HG03354 (cell line): ENCODE measurements at regions not wholly inside any gene's neighbourhood (a gene's known extent, or its start where the extent isn't known, plus 50 kb on each side); places are given as distances from the start of the nearest gene placed in this dataset.
A peak's percentile ranks its signal among the peaks of the same experiment; 100 is the strongest.
"Not testable (repeated sequence)": the region's sequence is repeated elsewhere in the genome, so short reads cannot be mapped to it uniquely, and the experiment has no call there.

Experiments
- ATAC-seq: cut with Tn5 transposase; IDR thresholded peaks from one replicate; pipeline ENCODE4 v1.9.1; 2021; ENCODE audit warnings: mild to moderate bottlenecking; ENCODE audit not compliant: unreplicated experiment, poor library complexity, severe bottlenecking

GRCh38 chr6:98047164-98047563, 764.1 kb upstream of the MMS22L start:
- no peak for ATAC-seq

GRCh38 chr6:98047871-98048270, 764.9 kb upstream of the MMS22L start:
- no peak for ATAC-seq

GRCh38 chr6:98054453-98054852, 771.4 kb upstream of the MMS22L start:
- peak; percentile 83 for ATAC-seq

GRCh38 chr6:98056955-98057354, 773.9 kb upstream of the MMS22L start:
- no peak for ATAC-seq

GRCh38 chr6:98067375-98067774, 767.0 kb upstream of the POU3F2 start:
- ATAC-seq: no peak

GRCh38 chr6:98088537-98088936, 745.8 kb upstream of the POU3F2 start:
- ATAC-seq: not testable (repeated sequence)

- no peak for ATAC-seq
Measured at GRCh38 chr6:98092331-98092730, 742.0 kb upstream of the POU3F2 start.

GRCh38 chr6:98094696-98095095, 739.7 kb upstream of the POU3F2 start:
- ATAC-seq: no peak

- no peak for ATAC-seq
Measured at GRCh38 chr6:98107801-98108200, 726.6 kb upstream of the POU3F2 start.

GRCh38 chr6:98116455-98116854, 717.9 kb upstream of the POU3F2 start:
- ATAC-seq: no peak

- ATAC-seq: no peak
Measured at GRCh38 chr6:98117068-98117467, 717.3 kb upstream of the POU3F2 start.

- ATAC-seq: no peak
Measured at GRCh38 chr6:98118397-98119045, 715.9 kb upstream of the POU3F2 start.

- no peak for ATAC-seq
Measured at GRCh38 chr6:98124171-98124570, 710.2 kb upstream of the POU3F2 start.

GRCh38 chr6:98131290-98131990, 702.9 kb upstream of the POU3F2 start:
- ATAC-seq: no peak

- ATAC-seq: no peak
Measured at GRCh38 chr6:98136333-98136732, 698.0 kb upstream of the POU3F2 start.

- no peak for ATAC-seq
Measured at GRCh38 chr6:98137391-98137790, 697.0 kb upstream of the POU3F2 start.

- no peak for ATAC-seq
Measured at GRCh38 chr6:98142839-98143238, 691.5 kb upstream of the POU3F2 start.

GRCh38 chr6:98146656-98147055, 687.7 kb upstream of the POU3F2 start:
- ATAC-seq: no peak

GRCh38 chr6:98156580-98156979, 677.8 kb upstream of the POU3F2 start:
- no peak for ATAC-seq

GRCh38 chr6:98179606-98180005, 654.8 kb upstream of the POU3F2 start:
- ATAC-seq: no peak

GRCh38 chr6:98200084-98200483, 634.3 kb upstream of the POU3F2 start:
- ATAC-seq: no peak
